NB4 (cell line): ENCODE measurements at regions not wholly inside any gene's neighbourhood (a gene's known extent, or its start where the extent isn't known, plus 50 kb on each side); places are given as distances from the start of the nearest gene placed in this dataset.

ENCODE experiments used
- CTCF ChIP-seq: IDR thresholded peaks from one replicate; pipeline ENCODE4 v1.5.1; 2012; ENCODE audit warnings: low read depth, low read length
- MAX ChIP-seq: IDR thresholded peaks from 2 replicates; pipeline ENCODE4 v1.6.1; 2011; ENCODE audit warnings: low read depth, low read length
- POLR2A ChIP-seq: IDR thresholded peaks from 2 replicates; pipeline ENCODE4 v1.6.1; 2011; ENCODE audit warnings: mild to moderate bottlenecking; ENCODE audit not compliant: insufficient read length; ENCODE audit errors: extremely low read depth

- no peak for TF ChIP-seq CTCF
- no peak for TF ChIP-seq POLR2A
- TF ChIP-seq MAX = no peak
Measured at GRCh38 chr1:188096521-188096920, 1267.8 kb downstream of the PLA2G4A start.
